Right lobe of liver (tissue), 6 donors: ENCODE measurements at regions not wholly inside any gene's neighbourhood (a gene's known extent, or its start where the extent isn't known, plus 50 kb on each side); places are given as distances from the start of the nearest gene placed in this dataset.

Source experiments
- ATAC-seq, 4 donors: fragments of 200-7000 bp; cut with Tn5 transposase; one replicate each; pipeline ENCODE4 v1.9.1; 2020; ENCODE audit warnings: mild to moderate bottlenecking in 4 of 4, moderate library complexity in 4 of 4
- DNase-seq, 3 donors: peaks; one replicate each; pipeline ENCODE4 v3.0.0-alpha.2; 2020
- H3K27ac ChIP-seq, 3 donors: fragments of 200-600 bp; one replicate each; pipeline ENCODE4 v1.8.0; 2022
- H3K27me3 ChIP-seq, 2 donors: fragments of 200-600 bp; one replicate each; pipeline ENCODE4 v1.8.0; 2022
- H3K36me3 ChIP-seq, 4 donors: fragments of 200-600 bp; sonication (generic) in 1 of 4; one replicate each; pipeline versions ENCODE4 v1.5.1 to v1.8.0; 2017 to 2022; ENCODE audit warnings: control low read depth in 1 of 4
- H3K4me1 ChIP-seq, 4 donors: fragments of 200-600 bp; sonication (generic) in 1 of 4; one replicate each; pipeline versions ENCODE4 v1.5.1 to v1.8.0; 2017 to 2022; ENCODE audit warnings: control low read depth in 1 of 4
- H3K4me3 ChIP-seq, 3 donors: fragments of 200-600 bp; one replicate each; pipeline ENCODE4 v1.8.0; 2022
- H3K9me3 ChIP-seq, 4 donors: fragments of 200-600 bp; sonication (generic) in 1 of 4; one replicate each; pipeline versions ENCODE4 v1.5.1 to v1.8.0; 2017 to 2022; ENCODE audit warnings: control low read depth in 1 of 4
- POLR2A ChIP-seq: fragments of 450-650 bp; IDR thresholded peaks from one replicate; pipeline ENCODE4 v1.6.1; 2017; ENCODE audit warnings: antibody characterized with exemption, mild to moderate bottlenecking
- WGBS: methylation state at CpG from one replicate; pipeline ENCODE4 v1.1.6; 2018; ENCODE audit warnings: low coverage, low lambda C conversion rate; ENCODE audit not compliant: insufficient coverage; ENCODE audit errors: missing lambda C conversion rate; 5-methylcytosine and 5-hydroxymethylcytosine counted together
- intact Hi-C, 2 donors: fragments of 100-400 bp; cut with DNase I; formaldehyde crosslinking; loops; one replicate each; pipeline versions ENCODE4 v1.11.2 to v1.14.1; 2022
- TF ChIP-seq, protein P1 (sequence below), 4 donors: fragments of 200-600 bp in 3 of 4; fragments of 450-650 bp in 1 of 4; IDR thresholded peaks; one replicate each; pipeline versions ENCODE4 v1.5.1 to v1.8.0; 2016 to 2022; ENCODE audit warnings: antibody characterized with exemption in 4 of 4, mild to moderate bottlenecking in 2 of 4
- donor health status: DM: no; HTN: yes; CAD: no.
- donor health status: DM: no; HTN: no; CAD: no.
- donor health status: DM: no; HTN: no; CAD: no.
- donor health status: DM: no; HTN: yes; CAD: no.
- donor health status: DM: no; HTN: yes; CAD: no.

DNA sequence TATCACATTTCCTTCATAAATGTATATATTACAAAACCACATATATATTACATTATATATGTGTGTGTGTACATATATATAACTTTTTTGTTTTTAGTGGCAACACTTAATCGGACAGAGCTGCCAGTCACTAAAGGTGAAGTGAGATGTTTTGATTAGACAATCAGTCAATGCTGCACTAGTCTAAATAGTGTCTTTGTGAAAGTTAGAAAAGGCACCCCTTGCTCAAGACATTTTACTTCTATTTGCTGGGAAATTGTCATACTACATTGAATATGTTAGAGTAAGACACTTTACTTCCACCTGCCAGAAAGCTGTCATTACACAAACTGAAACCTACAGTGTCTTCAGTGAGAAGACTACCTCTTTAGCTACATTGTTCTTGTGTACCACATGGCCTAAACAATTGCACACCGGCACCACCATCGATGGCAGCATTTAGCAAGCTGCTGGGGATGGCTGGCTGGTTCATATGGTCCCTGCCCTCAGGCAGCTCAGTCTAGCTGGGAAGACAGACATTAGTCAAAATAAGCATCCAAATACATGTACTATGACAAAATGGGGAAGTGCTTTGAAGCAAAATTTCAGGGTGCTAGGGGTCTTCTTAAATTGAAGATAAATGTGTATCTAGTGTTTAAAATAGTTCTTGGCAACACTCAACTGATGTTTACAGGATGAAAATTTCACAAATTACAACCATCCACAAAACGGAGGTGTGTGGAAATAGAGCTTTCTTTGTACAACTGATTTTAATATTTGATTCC is 148.1 kb upstream of the GATB start:
- Histone ChIP-seq H3K4me1 (no peaks in the 10 kb centered on the region), H3K4me3 (no peak overlapping the region), H3K27ac (no peak overlapping the region), H3K9me3 (no peaks in the 10 kb centered on the region), H3K36me3 (no peaks in the 10 kb centered on the region), H3K27me3 (no peaks in the 10 kb centered on the region)
- WGBS = 33% methylated on average over 2 of the region's 4 CpGs
- no peak for DNase-seq
- intact Hi-C loops = no loop called here
- no peak for ATAC-seq
- TF ChIP-seq POLR2A = no peak
- TF ChIP-seq, protein P1, sequence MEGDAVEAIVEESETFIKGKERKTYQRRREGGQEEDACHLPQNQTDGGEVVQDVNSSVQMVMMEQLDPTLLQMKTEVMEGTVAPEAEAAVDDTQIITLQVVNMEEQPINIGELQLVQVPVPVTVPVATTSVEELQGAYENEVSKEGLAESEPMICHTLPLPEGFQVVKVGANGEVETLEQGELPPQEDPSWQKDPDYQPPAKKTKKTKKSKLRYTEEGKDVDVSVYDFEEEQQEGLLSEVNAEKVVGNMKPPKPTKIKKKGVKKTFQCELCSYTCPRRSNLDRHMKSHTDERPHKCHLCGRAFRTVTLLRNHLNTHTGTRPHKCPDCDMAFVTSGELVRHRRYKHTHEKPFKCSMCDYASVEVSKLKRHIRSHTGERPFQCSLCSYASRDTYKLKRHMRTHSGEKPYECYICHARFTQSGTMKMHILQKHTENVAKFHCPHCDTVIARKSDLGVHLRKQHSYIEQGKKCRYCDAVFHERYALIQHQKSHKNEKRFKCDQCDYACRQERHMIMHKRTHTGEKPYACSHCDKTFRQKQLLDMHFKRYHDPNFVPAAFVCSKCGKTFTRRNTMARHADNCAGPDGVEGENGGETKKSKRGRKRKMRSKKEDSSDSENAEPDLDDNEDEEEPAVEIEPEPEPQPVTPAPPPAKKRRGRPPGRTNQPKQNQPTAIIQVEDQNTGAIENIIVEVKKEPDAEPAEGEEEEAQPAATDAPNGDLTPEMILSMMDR (IDR thresholded peaks at IDR 0.05) = no peak

DNA sequence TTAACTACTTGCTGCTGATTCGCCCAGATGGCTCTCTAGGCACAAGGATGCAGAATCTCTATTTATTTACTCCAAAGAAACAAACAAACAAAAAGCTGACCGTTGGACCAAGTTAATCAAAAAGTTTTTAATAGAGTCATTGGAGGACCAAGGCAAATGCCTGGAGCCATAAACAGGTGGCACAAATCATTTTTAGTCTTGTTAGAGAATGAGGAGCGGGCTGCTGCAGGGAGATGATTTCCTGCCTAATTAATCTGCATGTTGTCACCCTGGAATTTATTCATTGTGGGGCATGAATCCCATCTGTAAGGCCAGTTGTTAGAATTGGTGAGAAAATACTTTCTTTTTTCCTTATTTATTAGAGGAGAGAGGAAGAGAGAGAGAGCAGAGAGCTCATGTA is 147.4 kb upstream of the GATB start:
- H3K4me3 ChIP-seq = no peak overlapping the region
- no peaks in the 10 kb centered on the region for H3K36me3 ChIP-seq
- intact Hi-C loops = no loop called here
- H3K4me1 ChIP-seq = no peaks in the 10 kb centered on the region
- no peaks in the 10 kb centered on the region for H3K27me3 ChIP-seq
- TF ChIP-seq POLR2A = no peak
- TF ChIP-seq, protein P1 (IDR thresholded peaks at IDR 0.05) = no peak
- H3K27ac ChIP-seq = no peak overlapping the region
- 49% methylated on average over 3 of the region's 3 CpGs for WGBS
- H3K9me3 ChIP-seq = no peaks in the 10 kb centered on the region
- ATAC-seq (no peak), DNase-seq (no peak)

DNA sequence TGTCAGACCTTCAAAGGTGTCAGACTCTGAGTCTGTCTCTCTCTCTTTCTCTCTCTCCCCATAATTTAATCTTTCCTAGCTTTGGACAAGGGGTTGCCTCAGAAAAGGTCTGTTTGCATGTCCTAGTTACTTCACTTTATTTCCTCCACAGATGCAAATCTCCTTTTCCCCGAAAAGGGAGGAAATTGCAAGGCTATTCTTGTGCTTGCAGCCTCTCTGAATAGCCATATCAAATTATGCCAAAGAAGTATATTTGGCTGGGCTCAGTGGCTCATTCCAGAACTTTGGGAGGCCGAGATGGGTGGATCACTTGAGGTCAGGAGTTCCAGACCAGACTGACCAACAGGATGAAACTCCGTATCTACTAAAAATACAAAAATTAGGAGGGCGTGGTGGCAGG is 145.6 kb upstream of the GATB start:
- H3K4me3 ChIP-seq = no peak overlapping the region
- DNase-seq (no peak), ATAC-seq (no peak)
- no peaks in the 10 kb centered on the region for H3K9me3 ChIP-seq
- H3K27me3 ChIP-seq = no peaks in the 10 kb centered on the region
- intact Hi-C loops = no loop called here
- no peak overlapping the region for H3K27ac ChIP-seq
- no peak for TF ChIP-seq POLR2A
- TF ChIP-seq, protein P1 (IDR thresholded peaks at IDR 0.05) = no peak
- 25% methylated on average over 4 of the region's 4 CpGs for whole genome bisulfite sequencing
- H3K4me1 ChIP-seq = no peaks in the 10 kb centered on the region
- H3K36me3 ChIP-seq = no peaks in the 10 kb centered on the region

DNA sequence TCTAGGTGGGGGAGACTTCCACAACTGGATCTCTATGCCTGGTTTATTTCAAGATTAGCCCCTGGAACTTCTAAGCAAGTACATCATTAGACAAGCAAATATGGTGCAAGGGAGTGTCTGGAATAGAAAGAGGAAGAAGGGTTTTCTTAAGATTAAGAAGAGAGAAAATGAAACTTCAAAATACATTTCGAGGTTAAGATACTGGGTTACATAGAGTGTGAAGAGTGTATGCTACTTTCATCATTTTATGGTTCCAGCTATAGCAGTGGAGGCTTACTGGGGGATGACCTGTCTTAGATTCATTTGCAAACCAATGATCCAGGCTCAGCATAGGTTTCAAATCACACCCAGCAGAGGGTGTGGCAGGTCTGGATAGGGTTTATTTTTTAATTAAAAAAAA is 144.4 kb upstream of the GATB start:
- intact Hi-C loops = no loop called here
- Histone ChIP-seq H3K27ac (no peak overlapping the region), H3K4me1 (no peaks in the 10 kb centered on the region), H3K27me3 (no peaks in the 10 kb centered on the region), H3K9me3 (no peaks in the 10 kb centered on the region), H3K4me3 (no peak overlapping the region), H3K36me3 (no peaks in the 10 kb centered on the region)
- DNase-seq (no peak), ATAC-seq (no peak)
- 13% methylated on average over 1 of the region's 1 CpG for WGBS
- TF ChIP-seq, protein P1 (IDR thresholded peaks at IDR 0.05) = no peak
- no peak for TF ChIP-seq POLR2A

DNA sequence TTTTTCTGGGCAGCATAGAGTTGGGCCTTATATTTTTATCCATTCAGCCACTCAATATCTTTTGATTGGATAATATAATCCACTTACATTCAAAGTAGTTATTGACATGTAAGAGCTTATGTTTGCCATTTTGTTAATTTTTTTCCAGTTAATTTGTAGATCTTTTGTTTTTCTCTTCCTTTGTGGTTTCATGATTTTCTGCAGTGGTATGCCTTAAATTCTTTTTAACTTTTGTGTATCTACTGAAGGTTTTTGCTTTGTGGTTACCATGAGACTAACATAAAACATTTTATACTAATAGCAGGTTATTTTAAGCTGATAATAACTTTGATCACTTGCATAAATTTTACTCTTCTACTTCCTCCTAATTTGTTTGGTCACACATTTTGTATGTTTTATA is 140.8 kb upstream of the GATB start:
- Histone ChIP-seq H3K4me3 (no peak overlapping the region), H3K9me3 (no peaks in the 10 kb centered on the region), H3K4me1 (no peaks in the 10 kb centered on the region), H3K27me3 (no peaks in the 10 kb centered on the region), H3K27ac (no peak overlapping the region), H3K36me3 (no peaks in the 10 kb centered on the region)
- intact Hi-C loops = no loop called here
- ATAC-seq (no peak), DNase-seq (no peak)
- TF ChIP-seq POLR2A = no peak
- TF ChIP-seq, protein P1 (IDR thresholded peaks at IDR 0.05) = no peak
